Right lobe of liver (tissue), 6 donors: ENCODE measurements at regions not wholly inside any gene's neighbourhood (a gene's known extent, or its start where the extent isn't known, plus 50 kb on each side); places are given as distances from the start of the nearest gene placed in this dataset.
"Not testable (repeated sequence)": the region's sequence is repeated elsewhere in the genome, so short reads cannot be mapped to it uniquely, and the experiment has no call there.

Experiments
- ATAC-seq, 4 donors: fragments of 200-7000 bp; cut with Tn5 transposase; one replicate each; pipeline ENCODE4 v1.9.1; 2020; ENCODE audit warnings: mild to moderate bottlenecking in 4 of 4, moderate library complexity in 4 of 4
- DNase-seq, 3 donors: peaks; one replicate each; pipeline ENCODE4 v3.0.0-alpha.2; 2020
- H3K27ac ChIP-seq, 3 donors: fragments of 200-600 bp; one replicate each; pipeline ENCODE4 v1.8.0; 2022
- H3K27me3 ChIP-seq, 2 donors: fragments of 200-600 bp; one replicate each; pipeline ENCODE4 v1.8.0; 2022
- H3K36me3 ChIP-seq, 4 donors: fragments of 200-600 bp; sonication (generic) in 1 of 4; one replicate each; pipeline versions ENCODE4 v1.5.1 to v1.8.0; 2017 to 2022; ENCODE audit warnings: control low read depth in 1 of 4
- H3K4me1 ChIP-seq, 4 donors: fragments of 200-600 bp; sonication (generic) in 1 of 4; one replicate each; pipeline versions ENCODE4 v1.5.1 to v1.8.0; 2017 to 2022; ENCODE audit warnings: control low read depth in 1 of 4
- H3K4me3 ChIP-seq, 3 donors: fragments of 200-600 bp; one replicate each; pipeline ENCODE4 v1.8.0; 2022
- H3K9me3 ChIP-seq, 4 donors: fragments of 200-600 bp; sonication (generic) in 1 of 4; one replicate each; pipeline versions ENCODE4 v1.5.1 to v1.8.0; 2017 to 2022; ENCODE audit warnings: control low read depth in 1 of 4
- CTCF ChIP-seq, 4 donors: fragments of 200-600 bp in 3 of 4; fragments of 450-650 bp in 1 of 4; IDR thresholded peaks; one replicate each; pipeline versions ENCODE4 v1.5.1 to v1.8.0; 2016 to 2022; ENCODE audit warnings: antibody characterized with exemption in 4 of 4, mild to moderate bottlenecking in 2 of 4
- POLR2A ChIP-seq: fragments of 450-650 bp; IDR thresholded peaks from one replicate; pipeline ENCODE4 v1.6.1; 2017; ENCODE audit warnings: antibody characterized with exemption, mild to moderate bottlenecking
- WGBS: methylation state at CpG from one replicate; pipeline ENCODE4 v1.1.6; 2018; ENCODE audit warnings: low coverage, low lambda C conversion rate; ENCODE audit not compliant: insufficient coverage; ENCODE audit errors: missing lambda C conversion rate; 5-methylcytosine and 5-hydroxymethylcytosine counted together
- intact Hi-C, 2 donors: fragments of 100-400 bp; cut with DNase I; formaldehyde crosslinking; loops; one replicate each; pipeline versions ENCODE4 v1.11.2 to v1.14.1; 2022
- donor health status: DM: no; HTN: yes; CAD: no.
- donor health status: DM: no; HTN: no; CAD: no.
- donor health status: DM: no; HTN: no; CAD: no.
- donor health status: DM: no; HTN: yes; CAD: no.
- donor health status: DM: no; HTN: yes; CAD: no.

GRCh38 chr14:106618471-106618951, 1092.1 kb downstream of the TMEM121 start:
- H3K4me1 ChIP-seq, intact Hi-C loops, H3K27ac ChIP-seq, H3K4me3 ChIP-seq, H3K36me3 ChIP-seq, H3K9me3 ChIP-seq, H3K27me3 ChIP-seq: not testable (repeated sequence)
- peak; percentile 37 to 68 (median 54) for TF ChIP-seq CTCF (IDR thresholded peaks at IDR 0.05)
- peak; percentile 50 to 63 (median 60) for DNase-seq
- peak in 1 of 4 donors; percentile 30 for ATAC-seq
- 67% methylated on average over 2 of the region's 9 CpGs for WGBS

GRCh38 chr14:106619606-106620005, 1093.2 kb downstream of the TMEM121 start:
- no peaks in the 10 kb centered on the region for H3K4me1 ChIP-seq
- H3K4me3 ChIP-seq: no peak overlapping the region
- H3K27ac ChIP-seq: no peak overlapping the region
- intact Hi-C loops: no loop called here
- ATAC-seq: no peak
- no peaks in the 10 kb centered on the region for H3K36me3 ChIP-seq
- WGBS: 0% methylated on average over 1 of the region's 1 CpG
- no peak for DNase-seq
- no peaks in the 10 kb centered on the region for H3K9me3 ChIP-seq
- H3K27me3 ChIP-seq: no peaks in the 10 kb centered on the region
- TF ChIP-seq POLR2A: no peak
- TF ChIP-seq CTCF (IDR thresholded peaks at IDR 0.05): no peak

- ATAC-seq: no peak
- Histone ChIP-seq H3K9me3 (no peaks in the 10 kb centered on the region), H3K27ac (no peak overlapping the region), H3K4me3 (no peak overlapping the region), H3K36me3 (no peaks in the 10 kb centered on the region), H3K27me3 (no peaks in the 10 kb centered on the region), H3K4me1 (no peaks in the 10 kb centered on the region)
- WGBS: 45% methylated on average over 2 of the region's 2 CpGs
- TF ChIP-seq CTCF (IDR thresholded peaks at IDR 0.05) (no peak), POLR2A (no peak)
- intact Hi-C loops: no loop called here
- no peak for DNase-seq
These were observed 1094.0 kb downstream of the TMEM121 start for GRCh38 chr14:106620368-106620767.

- Histone ChIP-seq H3K4me3 (no peak overlapping the region), H3K9me3 (no peaks in the 10 kb centered on the region), H3K27ac (no peak overlapping the region), H3K4me1 (no peaks in the 10 kb centered on the region), H3K36me3 (no peaks in the 10 kb centered on the region), H3K27me3 (no peaks in the 10 kb centered on the region)
- DNase-seq (no peak), ATAC-seq (no peak)
- 32% methylated on average over 9 of the region's 12 CpGs for WGBS
- intact Hi-C loops: no loop called here
- TF ChIP-seq POLR2A (no peak), CTCF (IDR thresholded peaks at IDR 0.05) (no peak)
These were observed 1095.9 kb downstream of the TMEM121 start for GRCh38 chr14:106622200-106622745.

GRCh38 chr14:106625186-106625585, 1098.8 kb downstream of the TMEM121 start:
- 26% methylated on average over 3 of the region's 3 CpGs for WGBS
- intact Hi-C loops: no loop called here
- no peaks in the 10 kb centered on the region for H3K4me1 ChIP-seq
- no peaks in the 10 kb centered on the region for H3K27me3 ChIP-seq
- H3K36me3 ChIP-seq: no peaks in the 10 kb centered on the region
- ATAC-seq: no peak
- no peak overlapping the region for H3K27ac ChIP-seq
- no peaks in the 10 kb centered on the region for H3K9me3 ChIP-seq
- TF ChIP-seq POLR2A (no peak), CTCF (IDR thresholded peaks at IDR 0.05) (no peak)
- no peak overlapping the region for H3K4me3 ChIP-seq
- DNase-seq: no peak

- ATAC-seq, H3K36me3 ChIP-seq, H3K27ac ChIP-seq, H3K4me3 ChIP-seq, H3K9me3 ChIP-seq, intact Hi-C loops, H3K4me1 ChIP-seq, H3K27me3 ChIP-seq, DNase-seq: not testable (repeated sequence)
- 26% methylated on average over 4 of the region's 4 CpGs for WGBS
These were observed 1100.1 kb downstream of the TMEM121 start for GRCh38 chr14:106626469-106626868.
